Effector memory CD8-positive, alpha-beta T cell (primary cell): ENCODE measurements at regions not wholly inside any gene's neighbourhood (a gene's known extent, or its start where the extent isn't known, plus 50 kb on each side); places are given as distances from the start of the nearest gene placed in this dataset.
"Not testable (repeated sequence)": the region's sequence is repeated elsewhere in the genome, so short reads cannot be mapped to it uniquely, and the experiment has no call there.

Experiments
- ATAC-seq: fragments of 150-1000 bp; cut with Tn5 transposase; replicated peaks from 2 replicates; pipeline ENCODE4 v1.10.0; 2021; ENCODE audit warnings: mild to moderate bottlenecking, moderate library complexity
- DNase-seq, 3 experiments: peaks; one replicate each; pipeline ENCODE4 v3.0.0; 2021
- H3K27ac Mint-ChIP-seq, 2 donors: one replicate each; pipeline ENCODE4 v1.8.0; 2022; ENCODE audit warnings: mild to moderate bottlenecking in 2 of 2, mixed read lengths in 2 of 2, moderate library complexity in 2 of 2
- H3K27me3 Mint-ChIP-seq, 2 donors: one replicate each; pipeline ENCODE4 v1.8.0; 2022; ENCODE audit warnings: mixed read lengths in 2 of 2
- H3K36me3 Mint-ChIP-seq: one replicate; pipeline ENCODE4 v1.8.0; 2022; ENCODE audit warnings: mild to moderate bottlenecking, moderate library complexity, mixed read lengths; ENCODE audit not compliant: insufficient read depth
- H3K4me1 Mint-ChIP-seq, 2 donors: one replicate each; pipeline ENCODE4 v1.8.0; 2022; ENCODE audit warnings: low read depth in 2 of 2, mixed read lengths in 2 of 2
- H3K4me3 Mint-ChIP-seq, 2 donors: one replicate each; pipeline ENCODE4 v1.8.0; 2022; ENCODE audit warnings: mild to moderate bottlenecking in 2 of 2, mixed read lengths in 2 of 2, moderate library complexity in 2 of 2
- H3K9me3 Mint-ChIP-seq, 2 donors: one replicate each; pipeline ENCODE4 v1.8.0; 2022; ENCODE audit warnings: mixed read lengths in 2 of 2

- Mint-ChIP-seq H3K4me1 (no peaks in the 10 kb centered on the region), H3K9me3 (peaks cover 0 to 7% of the 10 kb centered on the region in 2 donors), H3K4me3 (no peak overlapping the region), H3K27ac (no peak overlapping the region), H3K36me3 (no peaks in the 10 kb centered on the region), H3K27me3 (no peaks in the 10 kb centered on the region)
- ATAC-seq: no peak
- no peak for DNase-seq
These were observed 154.9 kb upstream of the BEND6 start for GRCh38 chr6:56799989-56800388.

- H3K9me3 Mint-ChIP-seq: peaks cover 0 to 7% of the 10 kb centered on the region in 2 donors
- ATAC-seq (no peak), DNase-seq (no peak)
- no peaks in the 10 kb centered on the region for H3K4me1 Mint-ChIP-seq
- H3K27me3 Mint-ChIP-seq: no peaks in the 10 kb centered on the region
- no peak overlapping the region for H3K27ac Mint-ChIP-seq
- no peak overlapping the region for H3K4me3 Mint-ChIP-seq
- H3K36me3 Mint-ChIP-seq: no peaks in the 10 kb centered on the region
These were observed 155.5 kb upstream of the DST start for GRCh38 chr6:56798163-56798562.

DNA sequence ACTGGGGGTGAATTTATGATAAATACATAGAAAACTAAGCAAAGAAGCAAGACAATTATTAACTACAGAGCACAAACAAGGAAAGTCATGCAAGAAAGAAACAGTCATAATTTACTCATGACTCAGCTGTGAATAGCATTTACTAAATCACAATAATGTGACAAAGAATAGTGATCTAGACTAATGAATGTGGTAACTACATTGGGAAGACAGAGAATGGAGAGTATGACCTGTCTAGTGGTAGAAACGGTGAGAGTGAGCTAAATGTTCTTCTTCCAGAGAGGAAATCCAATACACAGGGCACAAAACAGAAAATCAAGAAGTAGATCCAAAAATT is 153.5 kb upstream of the DST start:
- no peak overlapping the region for H3K27ac Mint-ChIP-seq
- no peaks in the 10 kb centered on the region for H3K4me1 Mint-ChIP-seq
- H3K4me3 Mint-ChIP-seq: no peak overlapping the region
- H3K9me3 Mint-ChIP-seq: peaks cover 0 to 7% of the 10 kb centered on the region in 2 donors
- no peaks in the 10 kb centered on the region for H3K36me3 Mint-ChIP-seq
- no peak for DNase-seq
- ATAC-seq: no peak
- H3K27me3 Mint-ChIP-seq: no peaks in the 10 kb centered on the region

DNA sequence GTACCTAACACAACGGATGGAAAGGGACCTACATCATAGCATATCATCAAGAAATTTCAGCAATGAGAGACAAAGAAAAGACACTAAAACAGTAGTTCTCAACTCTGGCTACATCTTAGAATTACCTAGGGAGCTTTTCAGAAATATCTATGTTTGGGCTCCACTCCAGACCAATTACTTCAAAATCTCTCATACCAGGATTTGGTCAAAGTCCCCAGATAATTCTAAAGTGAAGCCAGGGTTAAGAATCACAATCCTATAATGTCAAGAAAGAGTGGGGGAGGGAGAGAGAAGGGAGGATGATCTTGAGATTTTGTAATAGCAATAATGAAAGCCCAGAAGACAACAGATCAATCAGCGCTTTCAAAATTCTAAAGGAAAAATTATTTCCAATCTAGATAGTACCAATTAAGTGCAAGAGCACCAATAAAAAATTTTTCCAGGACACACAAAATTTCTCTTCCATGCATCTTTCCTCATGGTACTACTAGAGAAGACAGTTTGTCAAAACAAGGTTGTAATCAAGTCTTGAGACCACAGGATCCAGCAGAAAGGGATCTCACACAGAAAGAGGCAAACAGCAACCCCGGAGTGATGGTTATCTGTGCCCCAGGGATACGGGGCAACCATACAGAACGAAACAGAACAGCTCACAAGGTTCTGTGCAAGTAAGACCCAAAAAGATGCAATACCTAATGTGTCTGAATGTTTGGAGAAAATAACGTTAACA is 152.9 kb upstream of the DST start:
- ATAC-seq (no peak), DNase-seq (no peak)
- Mint-ChIP-seq H3K27ac (no peak overlapping the region), H3K9me3 (peaks cover 0 to 7% of the 10 kb centered on the region in 2 donors), H3K4me3 (no peak overlapping the region), H3K4me1 (no peaks in the 10 kb centered on the region), H3K36me3 (no peaks in the 10 kb centered on the region), H3K27me3 (no peaks in the 10 kb centered on the region)

- Mint-ChIP-seq H3K27ac (no peak overlapping the region), H3K4me3 (no peak overlapping the region), H3K36me3 (no peaks in the 10 kb centered on the region), H3K4me1 (no peaks in the 10 kb centered on the region), H3K9me3 (peaks cover 0 to 7% of the 10 kb centered on the region in 2 donors), H3K27me3 (no peaks in the 10 kb centered on the region)
- ATAC-seq (no peak), DNase-seq (no peak)
These were observed 151.7 kb upstream of the DST start for GRCh38 chr6:56794421-56794820.

DNA sequence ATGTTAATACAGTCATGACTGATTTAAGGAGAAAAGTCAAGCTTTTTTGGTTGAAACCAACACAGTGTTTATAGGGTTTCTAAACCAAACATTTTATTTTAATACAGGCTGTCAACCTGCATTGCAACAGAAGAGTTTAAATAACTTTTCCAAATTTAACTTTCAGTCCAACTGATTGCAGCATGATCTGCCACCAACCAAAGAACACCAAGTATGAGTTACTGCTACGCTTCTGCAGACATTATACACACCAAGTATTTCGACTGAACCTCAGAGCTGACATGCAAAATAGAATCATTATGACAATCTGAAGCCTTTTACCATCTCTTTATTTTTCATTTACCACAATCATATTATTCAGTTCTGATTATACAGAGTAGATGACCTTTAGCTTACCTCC is 151.2 kb upstream of the DST start:
- H3K4me1 Mint-ChIP-seq: no peaks in the 10 kb centered on the region
- DNase-seq (no peak), ATAC-seq (no peak)
- H3K9me3 Mint-ChIP-seq: peaks cover 0 to 7% of the 10 kb centered on the region in 2 donors
- no peak overlapping the region for H3K27ac Mint-ChIP-seq
- H3K27me3 Mint-ChIP-seq: no peaks in the 10 kb centered on the region
- no peak overlapping the region for H3K4me3 Mint-ChIP-seq
- H3K36me3 Mint-ChIP-seq: no peaks in the 10 kb centered on the region

DNA sequence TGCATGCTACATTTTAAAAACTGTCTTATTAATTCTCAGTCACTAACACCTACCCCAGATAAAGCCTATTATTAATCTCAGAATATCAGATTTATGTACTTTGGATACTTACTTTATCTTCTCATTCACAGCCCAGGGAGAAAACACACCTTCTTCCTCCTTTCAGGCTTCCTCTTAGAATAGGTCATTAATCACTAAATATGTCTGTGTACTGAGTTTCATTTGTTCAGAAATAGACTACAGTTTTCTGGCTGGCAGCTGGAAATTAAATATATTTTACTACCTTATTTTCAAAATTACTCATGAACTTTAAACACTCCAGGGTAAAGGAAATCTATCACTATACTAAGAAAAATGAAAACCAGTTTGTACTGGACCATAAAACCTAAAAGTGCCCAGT is 147.7 kb upstream of the DST start:
- ATAC-seq (no peak), DNase-seq (no peak)
- H3K9me3 Mint-ChIP-seq: peaks cover 0 to 7% of the 10 kb centered on the region in 2 donors
- no peaks in the 10 kb centered on the region for H3K36me3 Mint-ChIP-seq
- H3K27me3 Mint-ChIP-seq: peaks cover 0 to 10% of the 10 kb centered on the region in 2 donors
- no peaks in the 10 kb centered on the region for H3K4me1 Mint-ChIP-seq
- no peak overlapping the region for H3K4me3 Mint-ChIP-seq
- no peak overlapping the region for H3K27ac Mint-ChIP-seq

GRCh38 chr6:56789879-56790278 is 147.2 kb upstream of the DST start:
- Mint-ChIP-seq H3K27me3 (peaks cover 0 to 11% of the 10 kb centered on the region in 2 donors), H3K9me3 (peaks cover 0 to 8% of the 10 kb centered on the region in 2 donors), H3K36me3 (no peaks in the 10 kb centered on the region), H3K27ac (no peak overlapping the region), H3K4me1 (no peaks in the 10 kb centered on the region), H3K4me3 (no peak overlapping the region)
- DNase-seq (no peak), ATAC-seq (no peak)

GRCh38 chr6:56789342-56789741 is 146.7 kb upstream of the DST start:
- ATAC-seq (no peak), DNase-seq (no peak)
- Mint-ChIP-seq H3K36me3 (no peaks in the 10 kb centered on the region), H3K4me3 (no peak overlapping the region), H3K27me3 (peaks cover 0 to 11% of the 10 kb centered on the region in 2 donors), H3K4me1 (no peaks in the 10 kb centered on the region), H3K27ac (no peak overlapping the region), H3K9me3 (peaks cover 0 to 8% of the 10 kb centered on the region in 2 donors)

GRCh38 chr6:56787209-56787608 is 144.5 kb upstream of the DST start:
- Mint-ChIP-seq H3K27ac (no peak overlapping the region), H3K4me1 (no peaks in the 10 kb centered on the region), H3K9me3 (peaks cover 0 to 8% of the 10 kb centered on the region in 2 donors), H3K4me3 (no peak overlapping the region), H3K27me3 (peaks cover 0 to 11% of the 10 kb centered on the region in 2 donors), H3K36me3 (no peaks in the 10 kb centered on the region)
- ATAC-seq: no peak
- DNase-seq: no peak

- Mint-ChIP-seq H3K4me3 (no peak overlapping the region), H3K27me3 (peaks cover 0 to 11% of the 10 kb centered on the region in 2 donors), H3K9me3 (peaks cover 0 to 8% of the 10 kb centered on the region in 2 donors), H3K36me3 (no peaks in the 10 kb centered on the region), H3K4me1 (no peaks in the 10 kb centered on the region), H3K27ac (no peak overlapping the region)
- no peak for ATAC-seq
- no peak for DNase-seq
These were observed 143.6 kb upstream of the DST start for GRCh38 chr6:56786256-56786655.

GRCh38 chr6:56785536-56785935 is 142.8 kb upstream of the DST start:
- H3K4me1 Mint-ChIP-seq, DNase-seq, H3K36me3 Mint-ChIP-seq, H3K4me3 Mint-ChIP-seq, H3K27ac Mint-ChIP-seq, H3K9me3 Mint-ChIP-seq, ATAC-seq: not testable (repeated sequence)
- peaks cover 0 to 11% of the 10 kb centered on the region in 2 donors for H3K27me3 Mint-ChIP-seq

DNA sequence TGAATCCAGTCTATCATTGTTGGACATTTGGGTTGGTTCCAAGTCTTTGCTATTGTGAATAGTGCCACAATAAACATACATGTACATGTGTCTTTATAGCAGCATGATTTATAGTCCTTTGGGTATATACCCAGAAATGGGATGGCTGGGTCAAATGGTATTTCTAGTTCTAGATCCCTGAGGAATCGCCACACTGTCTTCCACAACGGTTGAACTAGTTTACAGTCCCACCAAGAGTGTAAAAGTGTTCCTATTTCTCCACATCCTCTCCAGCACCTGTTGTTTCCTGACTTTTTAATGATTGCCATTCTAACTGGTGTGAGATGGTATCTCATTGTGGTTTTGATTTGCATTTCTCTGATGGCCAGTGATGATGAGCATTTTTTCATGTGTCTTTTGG is 137.4 kb upstream of the DST start:
- H3K4me1 Mint-ChIP-seq: not testable (repeated sequence)

DNA sequence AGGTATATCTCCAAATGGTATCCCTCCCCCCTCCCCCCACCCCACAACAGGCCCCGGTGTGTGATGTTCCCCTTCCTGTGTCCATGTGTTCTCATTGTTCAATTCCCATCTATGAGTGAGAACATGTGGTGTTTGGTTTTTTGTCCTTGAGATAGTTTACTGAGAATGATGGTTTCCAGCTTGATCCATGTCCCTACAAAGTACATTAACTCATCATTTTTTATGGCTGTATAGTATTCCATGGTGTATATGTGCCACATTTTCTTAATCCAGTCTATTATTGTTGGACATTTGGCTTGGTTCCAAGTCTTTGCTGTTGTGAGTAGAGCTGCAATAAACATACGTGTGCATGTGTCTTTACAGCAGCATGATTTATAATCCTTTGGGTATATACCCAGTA is 135.8 kb upstream of the DST start:
- not testable (repeated sequence) for H3K4me3 Mint-ChIP-seq, H3K4me1 Mint-ChIP-seq, H3K27me3 Mint-ChIP-seq, H3K27ac Mint-ChIP-seq, DNase-seq, ATAC-seq, H3K9me3 Mint-ChIP-seq, H3K36me3 Mint-ChIP-seq

More for the DNA sequence above, 137.4 kb upstream of the DST start:
- not testable (repeated sequence) for H3K27ac Mint-ChIP-seq, DNase-seq, H3K36me3 Mint-ChIP-seq, H3K4me3 Mint-ChIP-seq, H3K27me3 Mint-ChIP-seq, H3K9me3 Mint-ChIP-seq, ATAC-seq
